ENCODE measurements at regions not wholly inside any gene's neighbourhood (a gene's known extent, or its start where the extent isn't known, plus 50 kb on each side); places are given as distances from the start of the nearest gene placed in this dataset.
"Not testable (repeated sequence)": the region's sequence is repeated elsewhere in the genome, so short reads cannot be mapped to it uniquely, and the experiment has no call there.

DNA sequence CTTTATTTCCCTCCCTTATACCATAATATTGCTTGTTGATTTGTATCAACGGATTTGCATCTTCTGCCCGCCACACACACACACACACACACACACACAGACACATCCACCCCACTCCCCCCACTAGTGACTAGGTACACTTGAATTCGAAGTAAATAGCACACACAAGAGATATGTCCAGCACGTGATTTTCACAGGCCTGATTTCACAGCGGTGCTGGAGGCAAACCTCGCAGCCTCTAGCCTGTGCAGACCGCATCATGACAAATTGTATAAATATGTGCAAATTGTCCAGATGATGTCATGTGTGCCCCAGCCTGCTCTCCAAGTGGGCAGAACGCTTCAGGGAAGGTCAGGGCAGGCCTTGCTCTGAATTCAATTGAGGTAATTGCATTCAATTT lies 153.8 kb upstream of the TPTE start:
- not testable (repeated sequence) for DNase-seq

DNA sequence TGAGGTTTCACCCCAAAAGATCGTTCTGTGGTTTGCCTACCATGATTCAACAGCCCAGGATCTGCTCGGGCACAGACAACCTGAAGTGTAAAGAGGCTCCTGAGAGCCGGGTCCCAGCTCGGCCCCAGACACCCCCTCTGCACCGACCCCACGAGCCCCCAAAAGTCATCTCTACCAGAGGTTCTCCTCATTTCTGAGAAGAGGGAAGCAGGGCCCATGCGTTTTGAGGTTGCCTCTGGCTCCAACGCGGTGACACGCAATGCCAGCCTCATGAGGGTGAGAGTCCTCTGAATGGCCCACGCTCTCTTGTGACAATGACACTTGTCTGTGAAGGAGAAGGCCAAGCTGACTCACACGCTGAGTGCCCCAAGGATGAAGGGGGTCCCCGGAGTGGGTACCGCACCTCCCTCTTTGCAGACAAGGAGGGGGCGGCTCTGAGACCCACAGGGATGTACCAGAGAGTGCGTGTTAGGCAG lies 153.0 kb upstream of the TPTE start:
- not testable (repeated sequence) for DNase-seq

- DNase-seq = not testable (repeated sequence)
These were observed 152.1 kb upstream of the TPTE start for GRCh38 chr21:10369289-10369688.

DNA sequence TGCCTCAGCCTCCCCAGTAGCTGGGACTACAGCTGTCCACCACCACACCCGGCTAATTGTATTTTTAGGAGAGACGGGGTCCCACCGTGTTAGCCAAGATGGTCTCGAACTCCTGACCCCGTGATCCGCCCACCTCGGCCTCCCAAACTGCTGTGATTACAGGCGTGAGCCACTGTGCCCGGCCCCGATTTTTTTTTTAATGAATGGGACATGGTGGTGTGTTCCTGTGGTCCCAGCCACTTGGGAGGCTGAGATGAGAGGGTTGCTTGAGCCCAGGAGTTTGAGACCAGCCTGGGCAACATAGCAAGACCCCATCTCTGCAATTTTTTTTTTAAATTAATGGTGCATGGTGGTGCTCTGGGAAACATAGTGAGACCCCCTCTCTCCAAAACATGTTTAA lies 143.6 kb upstream of the TPTE start:
- not testable (repeated sequence) for DNase-seq

- DNase-seq = not testable (repeated sequence)
These were observed 141.6 kb upstream of the TPTE start for GRCh38 chr21:10379816-10380215.

DNA sequence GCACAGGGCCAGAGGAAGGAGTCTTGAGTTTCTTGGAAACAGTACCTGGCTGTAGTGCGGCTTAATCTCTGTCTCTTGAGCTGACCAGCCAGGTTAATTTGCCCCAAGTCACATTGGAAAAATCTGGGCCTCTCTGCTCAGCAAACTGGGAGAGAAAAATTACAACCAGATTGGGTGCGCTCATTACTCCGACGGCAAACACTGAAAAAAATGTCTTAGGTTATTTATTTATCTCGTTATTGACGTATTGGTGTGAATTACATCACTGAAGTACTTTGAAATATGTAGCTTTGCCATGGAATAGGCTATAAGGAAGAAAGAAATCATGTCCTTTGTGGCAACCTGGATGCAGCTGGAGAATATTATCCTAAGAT lies 139.7 kb upstream of the TPTE start:
- not testable (repeated sequence) for DNase-seq

GRCh38 chr21:10382135-10382534 lies 139.2 kb upstream of the TPTE start:
- DNase-seq = not testable (repeated sequence)

GRCh38 chr21:10382580-10382979 lies 138.8 kb upstream of the TPTE start:
- not testable (repeated sequence) for DNase-seq

DNA sequence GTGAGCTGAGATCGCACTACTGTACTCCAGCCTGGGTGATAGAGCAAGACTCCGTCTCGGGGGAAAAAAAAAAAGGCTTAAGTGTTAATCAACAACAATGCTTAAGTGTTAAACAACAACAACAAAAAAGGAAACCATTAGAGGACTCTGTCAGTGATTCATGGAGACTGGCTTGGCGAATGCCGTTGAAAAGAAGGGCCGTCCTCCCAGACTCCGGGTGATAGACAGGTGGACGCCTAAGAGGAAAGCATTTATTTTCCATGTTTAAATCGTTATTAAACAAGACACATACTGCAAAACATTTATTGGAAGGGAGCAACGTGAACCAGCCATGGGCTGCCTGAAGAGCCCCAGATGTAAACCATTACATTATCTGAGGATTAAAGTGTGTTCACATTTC lies 137.8 kb upstream of the TPTE start:
- not testable (repeated sequence) for DNase-seq

GRCh38 chr21:10384304-10384861 lies 137.0 kb upstream of the TPTE start:
- DNase-seq = not testable (repeated sequence)

- not testable (repeated sequence) for DNase-seq
These were observed 136.2 kb upstream of the TPTE start for GRCh38 chr21:10385202-10385601.

DNA sequence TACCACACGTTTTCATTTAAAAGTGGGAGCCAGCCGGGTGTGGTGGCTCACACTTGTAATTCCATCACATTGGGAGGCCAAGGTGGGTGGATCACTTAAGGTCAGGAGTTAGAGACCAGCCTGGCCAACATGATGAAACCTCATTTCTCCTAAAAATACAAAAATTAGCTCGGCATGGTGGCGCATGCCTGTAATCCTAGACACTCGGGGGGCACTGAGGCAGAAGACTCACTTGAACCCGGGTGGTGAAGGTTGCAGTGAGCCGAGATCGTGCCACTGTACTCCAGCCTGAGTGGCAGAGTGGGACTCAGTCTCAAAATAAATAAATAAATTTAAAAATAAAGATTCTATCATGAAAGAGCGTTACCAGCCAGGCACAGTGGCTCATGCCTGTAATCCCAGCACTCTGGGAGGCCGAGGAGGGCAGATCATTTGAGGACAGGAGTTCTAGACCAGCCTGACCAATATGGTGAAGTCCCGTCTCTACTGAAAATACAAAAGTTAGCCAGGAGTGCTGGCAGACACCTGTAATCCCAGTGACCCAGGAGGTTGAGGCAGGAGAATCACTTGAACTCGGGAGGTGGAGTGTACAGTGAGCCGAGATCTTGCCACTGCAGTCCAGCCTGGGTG lies 135.4 kb upstream of the TPTE start:
- DNase-seq = not testable (repeated sequence)

- not testable (repeated sequence) for DNase-seq
These were observed 133.5 kb upstream of the TPTE start for GRCh38 chr21:10387692-10388450.

DNA sequence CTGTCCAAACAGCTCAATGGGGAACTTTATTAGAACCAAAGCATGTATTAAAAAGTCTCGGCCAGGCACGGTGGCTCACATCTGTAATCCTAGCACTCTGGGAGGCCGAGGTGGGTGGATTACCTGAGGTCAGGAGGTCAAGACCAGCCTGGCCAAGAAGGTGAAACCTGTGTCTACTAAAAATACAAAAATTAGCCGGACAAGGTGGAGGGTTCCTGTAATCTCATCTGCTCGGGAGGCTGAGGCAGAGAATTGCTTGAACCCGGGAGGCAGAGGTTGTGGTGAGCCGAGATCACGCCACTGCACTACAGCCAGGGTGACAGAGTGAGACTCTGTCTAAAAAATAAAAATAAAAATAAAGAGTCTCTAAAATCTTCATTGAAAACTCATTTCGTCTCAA lies 132.8 kb upstream of the TPTE start:
- DNase-seq = not testable (repeated sequence)

DNA sequence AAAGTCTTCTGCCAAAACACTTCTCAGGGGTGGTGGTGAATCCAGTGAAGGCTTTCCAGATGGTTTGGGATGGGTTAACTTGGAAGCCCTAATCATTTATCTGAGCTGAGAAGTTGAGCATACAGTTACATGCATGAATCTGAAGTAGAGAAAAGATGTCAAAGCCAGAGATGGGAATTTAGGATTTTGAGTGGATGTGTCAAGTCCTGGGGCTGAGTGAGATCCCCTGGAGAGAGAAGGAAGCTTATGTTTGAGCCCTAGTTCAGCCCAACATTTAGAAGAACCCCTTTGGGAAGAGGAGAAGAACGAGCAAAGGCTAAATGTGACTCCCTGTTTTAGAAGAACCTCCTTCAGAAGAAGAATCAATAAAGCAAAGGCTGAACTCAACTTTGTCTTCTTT lies 129.1 kb upstream of the TPTE start:
- DNase-seq = not testable (repeated sequence)

DNA sequence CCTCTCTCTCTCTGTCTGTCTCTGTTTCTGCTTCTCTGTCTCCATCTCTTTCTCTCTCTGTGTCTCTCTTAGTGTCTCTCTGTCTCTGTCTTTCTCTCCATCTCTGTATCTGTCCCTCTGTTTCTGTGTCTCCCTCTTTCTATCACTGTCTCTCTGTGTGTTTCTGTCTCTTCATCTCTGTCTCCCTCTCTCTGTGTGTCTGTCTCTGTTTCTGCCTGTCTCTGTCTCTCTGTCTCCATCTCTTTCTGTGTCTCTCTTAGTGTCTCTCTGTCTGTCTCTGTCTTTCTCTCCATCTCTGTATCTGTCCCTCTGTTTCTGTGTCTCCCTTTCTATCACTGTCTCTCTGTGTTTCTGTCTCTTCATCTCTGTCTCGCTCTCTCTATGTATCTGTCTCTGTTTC lies 125.4 kb upstream of the TPTE start:
- DNase-seq = not testable (repeated sequence)

DNA sequence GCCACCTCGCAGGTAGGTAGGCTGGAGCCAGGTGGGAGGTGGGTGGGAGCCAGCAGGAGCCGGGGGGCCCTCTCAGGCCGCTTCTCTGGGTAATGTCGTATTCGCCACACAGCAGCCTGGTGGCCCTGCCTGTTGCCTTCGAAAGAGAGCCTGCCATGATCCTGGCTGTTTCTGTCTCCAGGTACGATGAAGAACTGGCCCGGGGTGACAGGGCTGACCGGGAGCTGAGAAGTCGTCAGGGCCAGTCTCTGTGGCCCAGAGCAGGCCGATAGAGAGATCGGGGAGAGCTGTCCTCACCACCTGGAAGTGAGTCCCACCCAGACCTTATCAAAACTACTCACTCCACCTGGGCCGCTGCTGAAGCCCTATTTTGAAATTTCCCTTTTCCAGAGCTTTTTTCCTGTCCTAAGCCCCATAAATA lies 123.9 kb upstream of the TPTE start:
- not testable (repeated sequence) for DNase-seq

DNA sequence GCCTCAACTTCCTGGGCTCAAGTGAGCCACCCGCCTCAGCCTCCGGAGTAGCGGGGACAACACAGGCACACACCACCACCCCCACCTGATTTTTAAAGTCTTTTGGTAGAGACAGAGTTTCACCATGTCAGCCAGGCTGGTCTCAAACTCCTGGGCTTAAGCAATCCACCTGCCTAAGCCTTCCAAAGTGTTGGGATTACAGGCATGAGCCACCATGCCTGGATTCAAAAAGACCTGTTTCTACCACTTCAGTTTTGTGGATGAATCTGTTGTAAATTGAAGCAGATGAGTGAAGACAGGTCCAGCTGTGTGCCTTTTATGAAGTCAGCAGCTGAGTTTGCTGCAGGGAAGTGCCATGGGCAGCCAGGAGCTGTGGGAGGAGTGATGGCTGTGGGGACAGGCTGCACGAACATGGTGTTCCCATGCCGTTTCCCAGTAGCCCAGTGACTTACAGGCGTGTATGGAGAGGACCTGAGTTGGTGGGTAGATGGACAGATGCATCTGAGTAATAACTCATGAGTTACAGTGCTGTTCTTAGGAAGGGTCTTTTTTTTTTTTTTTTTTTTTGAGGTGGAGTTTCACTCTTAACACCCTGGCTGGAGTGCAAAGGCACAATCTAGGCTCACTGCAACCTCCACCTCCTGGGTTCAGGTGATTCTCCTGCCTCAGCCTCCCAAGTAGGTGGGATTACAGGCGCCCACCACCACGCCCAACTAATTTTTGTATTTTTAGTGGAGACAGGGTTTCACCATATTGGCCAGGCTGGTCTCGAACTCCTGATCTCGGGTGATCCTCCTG lies 122.5 kb upstream of the TPTE start:
- DNase-seq = not testable (repeated sequence)

GRCh38 chr21:10400622-10401361 lies 120.6 kb upstream of the TPTE start:
- not testable (repeated sequence) for DNase-seq

- not testable (repeated sequence) for DNase-seq
These were observed 118.9 kb upstream of the TPTE start for GRCh38 chr21:10402461-10402860.

DNA sequence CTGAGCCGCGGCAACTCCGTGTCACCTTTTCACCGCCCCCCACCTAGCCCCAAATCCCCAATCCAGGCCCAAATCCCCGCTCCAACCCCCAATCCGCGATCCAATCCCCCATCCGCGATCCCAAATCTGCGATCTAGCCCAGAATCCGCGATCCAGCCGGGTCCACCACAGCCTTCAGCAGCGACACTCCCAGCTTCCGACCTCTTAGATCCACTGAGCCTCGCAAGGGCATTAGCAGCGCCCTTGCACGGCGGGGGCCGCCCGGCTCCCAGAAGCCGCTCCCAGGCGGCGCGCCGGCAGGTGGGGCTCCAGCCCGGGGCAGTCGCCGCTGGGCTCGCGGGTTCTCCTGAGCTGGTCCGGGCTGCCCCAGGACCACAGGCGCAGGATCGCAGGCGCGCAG lies 116.1 kb upstream of the TPTE start:
- DNase-seq = not testable (repeated sequence)

DNA sequence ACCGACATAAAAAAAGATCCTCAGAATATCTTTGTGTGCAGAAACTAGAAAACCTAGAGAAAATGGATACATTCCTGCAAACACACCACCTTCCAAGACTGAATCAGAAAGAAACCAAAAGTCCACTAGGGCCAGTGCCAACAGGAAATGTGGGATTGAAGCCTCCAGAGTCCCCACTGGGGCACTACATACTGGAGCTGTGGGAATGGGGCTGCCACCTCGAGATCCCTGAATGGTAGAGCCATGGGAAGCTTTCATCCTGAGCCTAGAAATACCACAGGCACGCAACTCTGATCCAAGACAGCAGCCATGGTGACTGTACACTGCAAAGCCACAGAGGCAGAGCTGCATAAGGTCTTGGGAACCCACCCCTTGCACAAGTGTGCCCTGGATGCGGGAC lies 111.6 kb upstream of the TPTE start:
- DNase-seq = not testable (repeated sequence)

Measured in NCI-H226 (cell line).